ENCODE measurements at regions not wholly inside any gene's neighbourhood (a gene's known extent, or its start where the extent isn't known, plus 50 kb on each side); places are given as distances from the start of the nearest gene placed in this dataset.
"Not testable (repeated sequence)": the region's sequence is repeated elsewhere in the genome, so short reads cannot be mapped to it uniquely, and the experiment has no call there.

- in situ Hi-C loops (cut with HindIII; ENCODE audit: low sequenced_read_pairs) = no loop called here
These were observed 495.6 kb upstream of the ISX start for GRCh38 chr22:34570408-34570807.

GRCh38 chr22:34579519-34579918 lies 486.4 kb upstream of the ISX start:
- in situ Hi-C loops (cut with HindIII; ENCODE audit: low sequenced_read_pairs) = no loop called here

GRCh38 chr22:34587357-34588356 lies 478.3 kb upstream of the ISX start:
- in situ Hi-C loops (cut with HindIII; ENCODE audit: low sequenced_read_pairs) = no loop called here

GRCh38 chr22:34588871-34589545 lies 476.9 kb upstream of the ISX start:
- in situ Hi-C loops (cut with HindIII; ENCODE audit: low sequenced_read_pairs) = no loop called here

GRCh38 chr22:34592123-34592740 lies 473.7 kb upstream of the ISX start:
- in situ Hi-C loops (cut with HindIII; ENCODE audit: low sequenced_read_pairs) = no loop called here

GRCh38 chr22:34599567-34599966 lies 466.4 kb upstream of the ISX start:
- in situ Hi-C loops (cut with HindIII; ENCODE audit: low sequenced_read_pairs) = no loop called here

- in situ Hi-C loops (cut with HindIII; ENCODE audit: low sequenced_read_pairs) = no loop called here
These were observed 461.6 kb upstream of the ISX start for GRCh38 chr22:34604312-34604711.

GRCh38 chr22:34608106-34608505 lies 457.9 kb upstream of the ISX start:
- in situ Hi-C loops (cut with HindIII; ENCODE audit: low sequenced_read_pairs) = no loop called here

GRCh38 chr22:34608540-34609115 lies 457.3 kb upstream of the ISX start:
- in situ Hi-C loops (cut with HindIII; ENCODE audit: low sequenced_read_pairs) = no loop called here

- in situ Hi-C loops (cut with HindIII; ENCODE audit: low sequenced_read_pairs) = no loop called here
These were observed 456.3 kb upstream of the ISX start for GRCh38 chr22:34609646-34610045.

GRCh38 chr22:34620161-34620560 lies 445.8 kb upstream of the ISX start:
- in situ Hi-C loops (cut with HindIII; ENCODE audit: low sequenced_read_pairs) = no loop called here

- in situ Hi-C loops (cut with HindIII; ENCODE audit: low sequenced_read_pairs) = no loop called here
These were observed 445.1 kb upstream of the ISX start for GRCh38 chr22:34620832-34621231.

- in situ Hi-C loops (cut with HindIII; ENCODE audit: low sequenced_read_pairs) = no loop called here
These were observed 443.4 kb upstream of the ISX start for GRCh38 chr22:34622602-34623001.

GRCh38 chr22:34623580-34623979 lies 442.4 kb upstream of the ISX start:
- in situ Hi-C loops (cut with HindIII; ENCODE audit: low sequenced_read_pairs) = no loop called here

- in situ Hi-C loops (cut with HindIII; ENCODE audit: low sequenced_read_pairs) = not testable (repeated sequence)
These were observed 440.1 kb upstream of the ISX start for GRCh38 chr22:34625892-34626291.

GRCh38 chr22:34638128-34638527 lies 427.8 kb upstream of the ISX start:
- in situ Hi-C loops (cut with HindIII; ENCODE audit: low sequenced_read_pairs) = no loop called here

- in situ Hi-C loops (cut with HindIII; ENCODE audit: low sequenced_read_pairs) = no loop called here
These were observed 426.0 kb upstream of the ISX start for GRCh38 chr22:34639911-34640310.

GRCh38 chr22:34645375-34645774 lies 420.6 kb upstream of the ISX start:
- in situ Hi-C loops (cut with HindIII; ENCODE audit: low sequenced_read_pairs) = no loop called here

- in situ Hi-C loops (cut with HindIII; ENCODE audit: low sequenced_read_pairs) = no loop called here
These were observed 397.0 kb upstream of the ISX start for GRCh38 chr22:34669001-34669400.

GRCh38 chr22:34683031-34683430 lies 382.9 kb upstream of the ISX start:
- in situ Hi-C loops (cut with HindIII; ENCODE audit: low sequenced_read_pairs) = not testable (repeated sequence)

- in situ Hi-C loops (cut with HindIII; ENCODE audit: low sequenced_read_pairs) = not testable (repeated sequence)
These were observed 381.7 kb upstream of the ISX start for GRCh38 chr22:34684278-34684677.

Data from endothelial cell of hepatic sinusoid (primary cell).